ENCODE measurements at regions not wholly inside any gene's neighbourhood (a gene's known extent, or its start where the extent isn't known, plus 50 kb on each side); places are given as distances from the start of the nearest gene placed in this dataset.

DNA sequence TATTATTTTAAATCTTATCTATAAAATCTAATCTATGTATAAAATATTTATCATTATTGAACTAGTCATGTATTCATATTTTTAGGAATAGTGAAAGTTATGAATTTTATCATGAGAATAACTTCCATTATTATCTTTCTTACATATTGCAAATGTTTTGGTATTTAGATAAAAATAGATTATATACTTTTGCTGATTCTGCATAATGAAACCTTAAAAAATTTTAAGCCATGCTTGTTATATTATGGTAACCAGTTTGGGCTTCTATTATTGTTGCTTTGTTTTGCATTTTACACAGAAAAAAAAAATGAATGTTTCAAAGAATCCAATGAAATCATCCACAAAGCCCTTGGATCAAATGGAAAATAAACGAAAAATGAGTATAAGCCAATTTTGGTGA, 772.5 kb downstream of the NR2F1-AS1 start:
- TF ChIP-seq YY1 (IDR thresholded peaks at IDR 0.05; ENCODE audit: low read depth) = no peak
- no peak for TF ChIP-seq TEAD4 (IDR thresholded peaks at IDR 0.05)
- TF ChIP-seq, protein P1, sequence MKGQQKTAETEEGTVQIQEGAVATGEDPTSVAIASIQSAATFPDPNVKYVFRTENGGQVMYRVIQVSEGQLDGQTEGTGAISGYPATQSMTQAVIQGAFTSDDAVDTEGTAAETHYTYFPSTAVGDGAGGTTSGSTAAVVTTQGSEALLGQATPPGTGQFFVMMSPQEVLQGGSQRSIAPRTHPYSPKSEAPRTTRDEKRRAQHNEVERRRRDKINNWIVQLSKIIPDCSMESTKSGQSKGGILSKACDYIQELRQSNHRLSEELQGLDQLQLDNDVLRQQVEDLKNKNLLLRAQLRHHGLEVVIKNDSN (IDR thresholded peaks at IDR 0.05) = no peak
- TF ChIP-seq EP300 (IDR thresholded peaks at IDR 0.05; ENCODE audit: borderline replicate concordance) = no peak
- TF ChIP-seq ZBTB7A (IDR thresholded peaks at IDR 0.05; ENCODE audit: low read depth) = no peak
- TF ChIP-seq, protein P2, sequence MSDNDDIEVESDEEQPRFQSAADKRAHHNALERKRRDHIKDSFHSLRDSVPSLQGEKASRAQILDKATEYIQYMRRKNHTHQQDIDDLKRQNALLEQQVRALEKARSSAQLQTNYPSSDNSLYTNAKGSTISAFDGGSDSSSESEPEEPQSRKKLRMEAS (IDR thresholded peaks at IDR 0.05) = no peak
- no peak for TF ChIP-seq RAD21 (IDR thresholded peaks at IDR 0.05; ENCODE audit: low read depth)
- TF ChIP-seq FOXM1 (IDR thresholded peaks at IDR 0.05; ENCODE audit: borderline replicate concordance, low read depth) = no peak
- TF ChIP-seq TAF1 (IDR thresholded peaks at IDR 0.05; ENCODE audit: low read depth) = no peak
- no peak for TF ChIP-seq CEBPB (IDR thresholded peaks at IDR 0.05)
- TF ChIP-seq, protein P3, sequence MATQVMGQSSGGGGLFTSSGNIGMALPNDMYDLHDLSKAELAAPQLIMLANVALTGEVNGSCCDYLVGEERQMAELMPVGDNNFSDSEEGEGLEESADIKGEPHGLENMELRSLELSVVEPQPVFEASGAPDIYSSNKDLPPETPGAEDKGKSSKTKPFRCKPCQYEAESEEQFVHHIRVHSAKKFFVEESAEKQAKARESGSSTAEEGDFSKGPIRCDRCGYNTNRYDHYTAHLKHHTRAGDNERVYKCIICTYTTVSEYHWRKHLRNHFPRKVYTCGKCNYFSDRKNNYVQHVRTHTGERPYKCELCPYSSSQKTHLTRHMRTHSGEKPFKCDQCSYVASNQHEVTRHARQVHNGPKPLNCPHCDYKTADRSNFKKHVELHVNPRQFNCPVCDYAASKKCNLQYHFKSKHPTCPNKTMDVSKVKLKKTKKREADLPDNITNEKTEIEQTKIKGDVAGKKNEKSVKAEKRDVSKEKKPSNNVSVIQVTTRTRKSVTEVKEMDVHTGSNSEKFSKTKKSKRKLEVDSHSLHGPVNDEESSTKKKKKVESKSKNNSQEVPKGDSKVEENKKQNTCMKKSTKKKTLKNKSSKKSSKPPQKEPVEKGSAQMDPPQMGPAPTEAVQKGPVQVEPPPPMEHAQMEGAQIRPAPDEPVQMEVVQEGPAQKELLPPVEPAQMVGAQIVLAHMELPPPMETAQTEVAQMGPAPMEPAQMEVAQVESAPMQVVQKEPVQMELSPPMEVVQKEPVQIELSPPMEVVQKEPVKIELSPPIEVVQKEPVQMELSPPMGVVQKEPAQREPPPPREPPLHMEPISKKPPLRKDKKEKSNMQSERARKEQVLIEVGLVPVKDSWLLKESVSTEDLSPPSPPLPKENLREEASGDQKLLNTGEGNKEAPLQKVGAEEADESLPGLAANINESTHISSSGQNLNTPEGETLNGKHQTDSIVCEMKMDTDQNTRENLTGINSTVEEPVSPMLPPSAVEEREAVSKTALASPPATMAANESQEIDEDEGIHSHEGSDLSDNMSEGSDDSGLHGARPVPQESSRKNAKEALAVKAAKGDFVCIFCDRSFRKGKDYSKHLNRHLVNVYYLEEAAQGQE (IDR thresholded peaks at IDR 0.05; ENCODE audit: low read depth) = no peak
- TF ChIP-seq TCF12 (IDR thresholded peaks at IDR 0.05; ENCODE audit: low read depth) = no peak
- TF ChIP-seq CREB1 (IDR thresholded peaks at IDR 0.05; ENCODE audit: low read depth) = no peak
- no peak for TF ChIP-seq EGR1 (IDR thresholded peaks at IDR 0.05)
- TF ChIP-seq NFIC (IDR thresholded peaks at IDR 0.05) = no peak

DNA sequence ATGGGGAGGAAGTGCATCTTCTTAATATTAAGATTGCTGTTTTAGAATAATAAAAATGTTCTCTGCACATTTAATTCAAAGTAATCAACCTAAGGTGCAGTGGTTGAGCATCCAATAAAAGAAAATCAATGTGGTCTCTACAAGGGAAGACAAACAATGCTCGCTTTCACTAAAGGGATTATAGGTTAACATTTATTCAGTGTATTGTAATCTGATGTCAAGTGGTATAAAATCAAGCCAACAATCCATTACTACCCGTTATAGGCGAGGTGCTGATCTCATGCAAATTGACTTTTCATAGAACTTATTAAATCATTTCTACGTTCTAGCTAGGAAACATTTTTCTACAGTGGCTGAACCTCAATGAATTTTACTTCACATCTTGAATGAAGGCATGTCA, 773.9 kb downstream of the NR2F1-AS1 start:
- no peak for TF ChIP-seq YY1 (IDR thresholded peaks at IDR 0.05; ENCODE audit: low read depth)
- TF ChIP-seq, protein P2 (IDR thresholded peaks at IDR 0.05) = no peak
- TF ChIP-seq RAD21 (IDR thresholded peaks at IDR 0.05; ENCODE audit: low read depth) = no peak
- no peak for TF ChIP-seq EP300 (IDR thresholded peaks at IDR 0.05; ENCODE audit: borderline replicate concordance)
- no peak for TF ChIP-seq FOXM1 (IDR thresholded peaks at IDR 0.05; ENCODE audit: borderline replicate concordance, low read depth)
- no peak for TF ChIP-seq CEBPB (IDR thresholded peaks at IDR 0.05)
- TF ChIP-seq NFIC (IDR thresholded peaks at IDR 0.05) = no peak
- TF ChIP-seq CREB1 (IDR thresholded peaks at IDR 0.05; ENCODE audit: low read depth) = no peak
- no peak for TF ChIP-seq TCF12 (IDR thresholded peaks at IDR 0.05; ENCODE audit: low read depth)
- TF ChIP-seq, protein P3 (IDR thresholded peaks at IDR 0.05; ENCODE audit: low read depth) = no peak
- TF ChIP-seq EGR1 (IDR thresholded peaks at IDR 0.05) = no peak
- no peak for TF ChIP-seq ZBTB7A (IDR thresholded peaks at IDR 0.05; ENCODE audit: low read depth)
- no peak for TF ChIP-seq TAF1 (IDR thresholded peaks at IDR 0.05; ENCODE audit: low read depth)
- no peak for TF ChIP-seq TEAD4 (IDR thresholded peaks at IDR 0.05)
- TF ChIP-seq, protein P1 (IDR thresholded peaks at IDR 0.05) = no peak

DNA sequence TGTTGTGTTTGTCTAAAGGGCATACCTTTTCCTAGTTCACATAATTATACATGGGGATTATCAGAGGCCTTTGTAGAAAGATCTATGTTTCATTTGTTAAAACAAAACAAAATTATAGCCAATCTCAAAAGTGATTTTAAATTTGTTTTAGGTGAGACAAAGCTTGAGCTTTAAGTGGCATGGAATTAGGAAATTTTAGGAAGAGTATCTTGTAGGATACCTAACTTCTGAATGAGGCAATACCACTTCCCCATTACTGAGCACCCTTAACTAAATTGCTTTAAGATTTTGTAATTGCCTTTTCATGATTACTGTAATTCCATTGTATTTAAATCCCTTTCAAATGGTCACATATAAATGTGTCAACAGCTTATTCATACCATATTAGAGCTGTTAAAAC, 775.6 kb downstream of the NR2F1-AS1 start:
- TF ChIP-seq FOXM1 (IDR thresholded peaks at IDR 0.05; ENCODE audit: borderline replicate concordance, low read depth) (no peak), EGR1 (IDR thresholded peaks at IDR 0.05) (no peak), TAF1 (IDR thresholded peaks at IDR 0.05; ENCODE audit: low read depth) (no peak), TCF12 (IDR thresholded peaks at IDR 0.05; ENCODE audit: low read depth) (no peak), NFIC (IDR thresholded peaks at IDR 0.05) (no peak), CEBPB (IDR thresholded peaks at IDR 0.05) (no peak), TEAD4 (IDR thresholded peaks at IDR 0.05) (no peak), YY1 (IDR thresholded peaks at IDR 0.05; ENCODE audit: low read depth) (no peak), RAD21 (IDR thresholded peaks at IDR 0.05; ENCODE audit: low read depth) (no peak), CREB1 (IDR thresholded peaks at IDR 0.05; ENCODE audit: low read depth) (no peak), ZBTB7A (IDR thresholded peaks at IDR 0.05; ENCODE audit: low read depth) (no peak), EP300 (IDR thresholded peaks at IDR 0.05; ENCODE audit: borderline replicate concordance) (no peak)
- TF ChIP-seq, protein P2 (IDR thresholded peaks at IDR 0.05) = no peak
- TF ChIP-seq, protein P3 (IDR thresholded peaks at IDR 0.05; ENCODE audit: low read depth) = no peak
- TF ChIP-seq, protein P1 (IDR thresholded peaks at IDR 0.05) = no peak
